H1 (cell line): ENCODE measurements at regions not wholly inside any gene's neighbourhood (a gene's known extent, or its start where the extent isn't known, plus 50 kb on each side); places are given as distances from the start of the nearest gene placed in this dataset.

Experiments used
- BACH1 ChIP-seq: IDR thresholded peaks from 2 replicates; pipeline ENCODE4 v1.6.1; 2012; ENCODE audit warnings: low read length, improper control_type of control experiment
- CEBPB ChIP-seq: IDR thresholded peaks from 2 replicates; pipeline ENCODE4 v1.6.1; 2012; ENCODE audit warnings: low read depth, low read length
- CREB1 ChIP-seq: IDR thresholded peaks from 2 replicates; pipeline ENCODE4 v1.6.1; 2012; ENCODE audit warnings: inconsistent platforms
- EZH2 ChIP-seq: fragments of 200-600 bp; sonication (generic); IDR thresholded peaks from 2 replicates; pipeline ENCODE4 v1.7.1; 2012; ENCODE audit warnings: low read depth, mild to moderate bottlenecking, moderate library complexity, low read length, inconsistent platforms; ENCODE audit not compliant: severe bottlenecking
- JUN ChIP-seq: IDR thresholded peaks from 2 replicates; pipeline ENCODE4 v1.6.1; 2011; ENCODE audit warnings: low read depth, mild to moderate bottlenecking, improper control_type of control experiment, low read length
- JUND ChIP-seq: IDR thresholded peaks from 2 replicates; pipeline ENCODE4 v1.6.1; 2011; ENCODE audit warnings: mild to moderate bottlenecking, improper control_type of control experiment, low read length
- POLR2A ChIP-seq, 2 experiments: IDR thresholded peaks; 1 replicate in 1 of 2; 2 replicates in 1 of 2; pipeline ENCODE4 v1.6.1; 2011; ENCODE audit warnings: low read depth in 2 of 2, low read length in 2 of 2, mild to moderate bottlenecking in 2 of 2; ENCODE audit errors: control extremely low read depth in 1 of 2
- POLR2AphosphoS5 ChIP-seq: IDR thresholded peaks from 2 replicates; pipeline ENCODE4 v1.6.1; 2011; ENCODE audit warnings: low read depth, low read length
- SP4 ChIP-seq: IDR thresholded peaks from 2 replicates; pipeline ENCODE4 v1.6.1; 2012; ENCODE audit warnings: low read length, inconsistent platforms
- USF2 ChIP-seq: IDR thresholded peaks from 2 replicates; pipeline ENCODE4 v1.6.1; 2011; ENCODE audit warnings: low read length, improper control_type of control experiment
- YY1 ChIP-seq: IDR thresholded peaks from 2 replicates; pipeline ENCODE4 v1.6.1; 2011; ENCODE audit warnings: low read depth, mild to moderate bottlenecking, low read length
- TF ChIP-seq, protein P1 (sequence below), 3 experiments: IDR thresholded peaks; 1 replicate in 2 of 3; 2 replicates in 1 of 3; pipeline versions ENCODE4 v1.5.1 to v1.6.1; 2011; ENCODE audit warnings: low read length in 3 of 3, mild to moderate bottlenecking in 3 of 3, inconsistent platforms in 2 of 3, low read depth in 1 of 3, moderate library complexity in 1 of 3; ENCODE audit not compliant: insufficient read depth in 1 of 3; ENCODE audit errors: control extremely low read depth in 1 of 3

GRCh38 chr12:33323823-33324222 lies 115.8 kb downstream of the SYT10 start:
- TF ChIP-seq EZH2, result no peak
- no peak for TF ChIP-seq POLR2A (IDR thresholded peaks at IDR 0.05; ENCODE audit: control extremely low read depth in 1 of 2, low read depth in 2 of 2, low read length in 2 of 2)
- no peak for TF ChIP-seq SP4
- TF ChIP-seq YY1, result no peak
- TF ChIP-seq, protein P1, sequence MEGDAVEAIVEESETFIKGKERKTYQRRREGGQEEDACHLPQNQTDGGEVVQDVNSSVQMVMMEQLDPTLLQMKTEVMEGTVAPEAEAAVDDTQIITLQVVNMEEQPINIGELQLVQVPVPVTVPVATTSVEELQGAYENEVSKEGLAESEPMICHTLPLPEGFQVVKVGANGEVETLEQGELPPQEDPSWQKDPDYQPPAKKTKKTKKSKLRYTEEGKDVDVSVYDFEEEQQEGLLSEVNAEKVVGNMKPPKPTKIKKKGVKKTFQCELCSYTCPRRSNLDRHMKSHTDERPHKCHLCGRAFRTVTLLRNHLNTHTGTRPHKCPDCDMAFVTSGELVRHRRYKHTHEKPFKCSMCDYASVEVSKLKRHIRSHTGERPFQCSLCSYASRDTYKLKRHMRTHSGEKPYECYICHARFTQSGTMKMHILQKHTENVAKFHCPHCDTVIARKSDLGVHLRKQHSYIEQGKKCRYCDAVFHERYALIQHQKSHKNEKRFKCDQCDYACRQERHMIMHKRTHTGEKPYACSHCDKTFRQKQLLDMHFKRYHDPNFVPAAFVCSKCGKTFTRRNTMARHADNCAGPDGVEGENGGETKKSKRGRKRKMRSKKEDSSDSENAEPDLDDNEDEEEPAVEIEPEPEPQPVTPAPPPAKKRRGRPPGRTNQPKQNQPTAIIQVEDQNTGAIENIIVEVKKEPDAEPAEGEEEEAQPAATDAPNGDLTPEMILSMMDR (IDR thresholded peaks at IDR 0.05; ENCODE audit: control extremely low read depth in 1 of 3, insufficient read depth in 1 of 3, low read depth in 1 of 3, low read length in 3 of 3), result no peak
- no peak for TF ChIP-seq CEBPB
- TF ChIP-seq BACH1, result no peak
- TF ChIP-seq JUN, result no peak
- no peak for TF ChIP-seq CREB1
- TF ChIP-seq POLR2AphosphoS5, result no peak
- no peak for TF ChIP-seq JUND
- no peak for TF ChIP-seq USF2
